ENCODE measurements at regions not wholly inside any gene's neighbourhood (a gene's known extent, or its start where the extent isn't known, plus 50 kb on each side); places are given as distances from the start of the nearest gene placed in this dataset.

GRCh38 chr12:88339254-88339949 lies 197.3 kb downstream of the TMTC3 start:
- Histone ChIP-seq H3K4me3 (ENCODE audit: low read depth, low read length) (no peak overlapping the region), H3K36me3 (ENCODE audit: control insufficient read depth in 2 of 2, insufficient read depth in 1 of 2, low read length in 2 of 2) (no peaks in the 10 kb centered on the region), H3K27ac (ENCODE audit: extremely low read depth, low read depth, low read length) (no peak overlapping the region), H3K4me1 (ENCODE audit: control insufficient read depth, insufficient read depth, low read length) (no peaks in the 10 kb centered on the region), H3K9me3 (ENCODE audit: control insufficient read depth, insufficient read depth, low read depth, low read length) (no peaks in the 10 kb centered on the region)
- ChIA-PET CTCF (interaction anchor here (1.0 kb wide), 1 partner anchor 654 kb away, joined by 3 read pairs; no protein-coding TSS in a partner anchor), POLR2A (no interaction called here)
- TF ChIP-seq ELK4 (IDR thresholded peaks at IDR 0.05; ENCODE audit: borderline replicate concordance, low read depth, low read length) (no peak), ZNF16 (tag by site-specific recombination; IDR thresholded peaks at IDR 0.05; ENCODE audit: low read depth) (no peak), ZNF211 (tag by site-specific recombination; IDR thresholded peaks at IDR 0.05; ENCODE audit: low read depth) (no peak), ZNF274 (IDR thresholded peaks at IDR 0.05; ENCODE audit: low read length) (no peak), ZNF274 (tag by site-specific recombination; IDR thresholded peaks at IDR 0.05; ENCODE audit: borderline replicate concordance) (no peak), PRDM1 (tag by site-specific recombination; IDR thresholded peaks at IDR 0.05) (no peak), ZNF670 (tag by site-specific recombination; IDR thresholded peaks at IDR 0.05; ENCODE audit: low read depth) (no peak), ZNF701 (tag by site-specific recombination; IDR thresholded peaks at IDR 0.05) (no peak), BCL11A (tag by site-specific recombination; IDR thresholded peaks at IDR 0.05; ENCODE audit: low read depth) (no peak), PRDM2 (tag by site-specific recombination; IDR thresholded peaks at IDR 0.05; ENCODE audit: borderline replicate concordance) (no peak), ZNF660 (tag by site-specific recombination; IDR thresholded peaks at IDR 0.05) (no peak), ZNF24 (tag by site-specific recombination; IDR thresholded peaks at IDR 0.05) (no peak), ZFHX2 (tag by site-specific recombination; conservative IDR thresholded peaks at IDR 0.05) (no peak), ZNF654 (tag by site-specific recombination; IDR thresholded peaks at IDR 0.05; ENCODE audit: low read depth) (no peak), ZNF707 (tag by site-specific recombination; IDR thresholded peaks at IDR 0.05) (no peak), SETDB1 (IDR thresholded peaks at IDR 0.05; ENCODE audit: insufficient read length, low read length) (no peak)

- POLR2A ChIA-PET = no interaction called here
- CTCF ChIA-PET = interaction anchor here (1.0 kb wide), 1 partner anchor 654 kb away, joined by 3 read pairs; no protein-coding TSS in a partner anchor
- no peak overlapping the region for H3K27ac ChIP-seq (ENCODE audit: extremely low read depth, low read depth, low read length)
- no peaks in the 10 kb centered on the region for H3K9me3 ChIP-seq (ENCODE audit: control insufficient read depth, insufficient read depth, low read depth, low read length)
- no peaks in the 10 kb centered on the region for H3K36me3 ChIP-seq (ENCODE audit: control insufficient read depth in 2 of 2, insufficient read depth in 1 of 2, low read length in 2 of 2)
- no peaks in the 10 kb centered on the region for H3K4me1 ChIP-seq (ENCODE audit: control insufficient read depth, insufficient read depth, low read length)
- no peak overlapping the region for H3K4me3 ChIP-seq (ENCODE audit: low read depth, low read length)
- TF ChIP-seq ZNF530 (tag by site-specific recombination; IDR thresholded peaks at IDR 0.05; ENCODE audit: low read depth) = no peak
- no peak for TF ChIP-seq ZNF791 (tag by site-specific recombination; IDR thresholded peaks at IDR 0.05)
- no peak for TF ChIP-seq ZNF112 (tag by site-specific recombination; IDR thresholded peaks at IDR 0.05)
- TF ChIP-seq PRDM6 (tag by site-specific recombination; IDR thresholded peaks at IDR 0.05) = no peak
- no peak for TF ChIP-seq ZNF23 (tag by site-specific recombination; IDR thresholded peaks at IDR 0.05; ENCODE audit: borderline replicate concordance)
- TF ChIP-seq ZNF626 (tag by site-specific recombination; IDR thresholded peaks at IDR 0.05) = no peak
- TF ChIP-seq GLI2 (tag by site-specific recombination; IDR thresholded peaks at IDR 0.05; ENCODE audit: borderline replicate concordance, low read depth) = no peak
- TF ChIP-seq ZNF292 (tag by site-specific recombination; IDR thresholded peaks at IDR 0.05; ENCODE audit: borderline replicate concordance, low read depth) = no peak
- no peak for TF ChIP-seq ZBTB26 (tag by site-specific recombination; optimal IDR thresholded peaks at IDR 0.05)
- TF ChIP-seq ZNF350 (tag by site-specific recombination; IDR thresholded peaks at IDR 0.05) = no peak
- no peak for TF ChIP-seq ZNF16 (tag by site-specific recombination; IDR thresholded peaks at IDR 0.05; ENCODE audit: low read depth)
Measured at GRCh38 chr12:88339966-88340365, 197.9 kb downstream of the TMTC3 start.
